ENCODE measurements at regions not wholly inside any gene's neighbourhood (a gene's known extent, or its start where the extent isn't known, plus 50 kb on each side); places are given as distances from the start of the nearest gene placed in this dataset.

- H3K27me3 Mint-ChIP-seq (ENCODE audit: unreplicated experiment), result peaks cover 2% of the 10 kb centered on the region
- no peaks in the 10 kb centered on the region for H3K4me1 Mint-ChIP-seq (ENCODE audit: unreplicated experiment)
- no peak overlapping the region for H3K27ac Mint-ChIP-seq (ENCODE audit: unreplicated experiment)
- H3K9me3 Mint-ChIP-seq (ENCODE audit: unreplicated experiment), result no peaks in the 10 kb centered on the region
- no peaks in the 10 kb centered on the region for H3K36me3 Mint-ChIP-seq (ENCODE audit: unreplicated experiment)
- TF ChIP-seq CTCF (IDR thresholded peaks at IDR 0.05), result no peak
- no peak for DNase-seq (ENCODE audit: extremely low spot score, unreplicated experiment)
- no peak overlapping the region for H3K4me3 Mint-ChIP-seq (ENCODE audit: unreplicated experiment)
These were observed 2423.5 kb upstream of the RAG2 start for GRCh38 chr11:39021539-39021938.

GRCh38 chr11:39011797-39012196 lies 2413.8 kb upstream of the RAG2 start:
- H3K27ac Mint-ChIP-seq (ENCODE audit: unreplicated experiment), result no peak overlapping the region
- no peak overlapping the region for H3K4me3 Mint-ChIP-seq (ENCODE audit: unreplicated experiment)

GRCh38 chr11:38990841-38991240 lies 2392.8 kb upstream of the RAG2 start:
- Mint-ChIP-seq H3K4me1 (ENCODE audit: unreplicated experiment) (no peaks in the 10 kb centered on the region), H3K9me3 (ENCODE audit: unreplicated experiment) (peaks cover 1% of the 10 kb centered on the region)
- no peak for TF ChIP-seq CTCF (IDR thresholded peaks at IDR 0.05)

More at GRCh38 chr11:39011797-39012196, 2413.8 kb upstream of the RAG2 start:
- peaks cover 7% of the 10 kb centered on the region for H3K9me3 Mint-ChIP-seq (ENCODE audit: unreplicated experiment)
- H3K4me1 Mint-ChIP-seq (ENCODE audit: unreplicated experiment), result no peaks in the 10 kb centered on the region
- H3K36me3 Mint-ChIP-seq (ENCODE audit: unreplicated experiment), result no peaks in the 10 kb centered on the region
- DNase-seq (ENCODE audit: extremely low spot score, unreplicated experiment), result no peak
- no peak for TF ChIP-seq CTCF (IDR thresholded peaks at IDR 0.05)
- no peaks in the 10 kb centered on the region for H3K27me3 Mint-ChIP-seq (ENCODE audit: unreplicated experiment)

GRCh38 chr11:38990139-38990538 lies 2392.1 kb upstream of the RAG2 start:
- no peak for TF ChIP-seq CTCF (IDR thresholded peaks at IDR 0.05)
- Mint-ChIP-seq H3K4me3 (ENCODE audit: unreplicated experiment) (no peak overlapping the region), H3K27me3 (ENCODE audit: unreplicated experiment) (no peaks in the 10 kb centered on the region)

More at GRCh38 chr11:38990841-38991240, 2392.8 kb upstream of the RAG2 start:
- no peak for DNase-seq (ENCODE audit: extremely low spot score, unreplicated experiment)
- Mint-ChIP-seq H3K27ac (ENCODE audit: unreplicated experiment) (no peak overlapping the region), H3K36me3 (ENCODE audit: unreplicated experiment) (no peaks in the 10 kb centered on the region), H3K4me3 (ENCODE audit: unreplicated experiment) (no peak overlapping the region), H3K27me3 (ENCODE audit: unreplicated experiment) (no peaks in the 10 kb centered on the region)

GRCh38 chr11:38988908-38989307 lies 2390.9 kb upstream of the RAG2 start:
- no peak for DNase-seq (ENCODE audit: extremely low spot score, unreplicated experiment)
- H3K4me1 Mint-ChIP-seq (ENCODE audit: unreplicated experiment), result no peaks in the 10 kb centered on the region
- H3K9me3 Mint-ChIP-seq (ENCODE audit: unreplicated experiment), result peaks cover 17% of the 10 kb centered on the region
- no peaks in the 10 kb centered on the region for H3K27me3 Mint-ChIP-seq (ENCODE audit: unreplicated experiment)
- TF ChIP-seq CTCF (IDR thresholded peaks at IDR 0.05), result no peak
- H3K4me3 Mint-ChIP-seq (ENCODE audit: unreplicated experiment), result no peak overlapping the region
- H3K27ac Mint-ChIP-seq (ENCODE audit: unreplicated experiment), result no peak overlapping the region
- no peaks in the 10 kb centered on the region for H3K36me3 Mint-ChIP-seq (ENCODE audit: unreplicated experiment)

More at GRCh38 chr11:38990139-38990538, 2392.1 kb upstream of the RAG2 start:
- H3K27ac Mint-ChIP-seq (ENCODE audit: unreplicated experiment), result no peak overlapping the region
- DNase-seq (ENCODE audit: extremely low spot score, unreplicated experiment), result no peak
- H3K9me3 Mint-ChIP-seq (ENCODE audit: unreplicated experiment), result peaks cover 8% of the 10 kb centered on the region
- no peaks in the 10 kb centered on the region for H3K4me1 Mint-ChIP-seq (ENCODE audit: unreplicated experiment)
- H3K36me3 Mint-ChIP-seq (ENCODE audit: unreplicated experiment), result no peaks in the 10 kb centered on the region

Measured in osteocyte (in vitro differentiated cells).